PC-9 (cell line): ENCODE measurements at regions not wholly inside any gene's neighbourhood (a gene's known extent, or its start where the extent isn't known, plus 50 kb on each side); places are given as distances from the start of the nearest gene placed in this dataset.

Experiments used
- CTCF ChIP-seq: fragments of 200-600 bp; sonication (generic); conservative IDR thresholded peaks from 2 replicates; pipeline ENCODE4 v1.6.1; 2017; ENCODE audit warnings: mixed run types, antibody characterized with exemption, mild to moderate bottlenecking, moderate library complexity
- EZH2 ChIP-seq: fragments of 200-600 bp; sonication (generic); IDR thresholded peaks from 2 replicates; pipeline ENCODE4 v1.8.0; 2017; ENCODE audit warnings: antibody characterized with exemption, low read depth

DNA sequence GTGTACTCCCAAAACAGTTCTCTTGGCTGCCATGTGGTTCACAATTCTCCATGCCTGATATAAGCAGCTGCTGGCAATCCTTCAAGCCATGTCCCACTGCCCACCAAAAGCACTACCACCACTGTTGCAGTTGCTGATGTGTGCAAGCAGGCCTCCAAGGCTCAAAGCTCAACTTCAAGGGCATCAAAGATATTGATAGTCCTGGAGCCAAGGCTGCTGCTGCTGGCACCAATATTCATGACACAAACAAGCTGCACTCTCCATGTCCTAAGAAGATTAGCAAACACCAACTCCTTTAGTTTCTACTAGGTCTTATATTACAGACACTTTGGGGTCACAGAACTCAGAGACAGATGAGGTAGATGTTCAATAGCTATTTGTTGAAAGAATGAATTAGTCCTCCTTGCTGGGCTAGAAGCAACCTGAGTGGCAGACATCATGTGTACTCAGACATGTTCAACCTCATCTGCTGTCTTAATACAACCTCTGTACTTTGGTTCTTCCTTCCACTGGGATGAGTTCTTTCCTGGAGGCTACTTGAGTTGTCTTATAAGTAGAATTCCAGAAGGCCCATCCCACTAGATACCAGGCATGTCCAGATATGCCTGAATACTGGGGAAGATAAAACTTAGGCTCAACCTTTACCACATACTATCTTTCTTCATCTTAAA is 104.5 kb upstream of the UGP2 start:
- TF ChIP-seq CTCF (no peak), EZH2 (no peak)
